Stimulated activated CD4-positive, alpha-beta T cell treated with anti-CD3 and anti-CD28 coated beads, Interleukin-4, amount 100 ng/mL, for 4 hours (primary cell): ENCODE measurements at regions not wholly inside any gene's neighbourhood (a gene's known extent, or its start where the extent isn't known, plus 50 kb on each side); places are given as distances from the start of the nearest gene placed in this dataset.

ENCODE experiments used
- DNase-seq, 2 experiments: peaks; one replicate each; pipeline ENCODE4 v3.0.0-alpha.2; 2020

DNA sequence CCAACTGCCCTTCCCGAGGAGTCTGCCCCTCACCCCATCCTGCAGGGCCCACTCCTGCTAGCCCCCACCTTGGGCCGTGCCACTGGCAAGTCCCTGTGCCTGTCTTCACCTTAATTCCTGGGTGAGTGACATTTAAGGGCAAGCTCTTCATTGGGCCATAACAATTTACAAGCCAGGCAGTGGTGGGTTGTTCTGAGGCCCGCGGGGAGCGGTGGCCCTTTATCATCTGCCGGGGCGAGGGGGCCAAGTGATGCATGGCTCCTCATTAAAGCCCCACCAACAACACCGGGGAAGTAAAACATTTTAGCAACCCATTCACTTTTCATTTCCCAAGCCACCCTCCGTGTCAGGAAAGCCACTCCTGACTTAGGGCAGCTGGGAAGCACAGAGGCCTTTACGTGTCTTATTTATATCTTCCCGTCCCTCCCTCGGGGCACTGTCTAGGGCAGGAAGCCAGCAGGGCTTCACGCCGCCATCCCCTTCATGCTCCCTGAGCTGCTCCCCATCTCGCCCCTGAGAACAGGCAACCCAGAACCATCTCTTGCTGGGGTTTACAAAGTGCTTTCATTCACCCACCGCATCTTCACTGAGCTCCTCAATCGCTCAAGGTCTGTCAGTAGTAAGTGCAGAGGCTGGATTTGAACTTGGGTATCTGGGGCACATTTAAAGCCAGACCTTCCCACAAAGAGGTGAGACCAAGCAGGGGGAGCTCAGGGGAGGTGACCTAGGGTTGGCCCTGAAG lies 55.5 kb upstream of the CCDC167 start:
- DNase-seq = no peak

DNA sequence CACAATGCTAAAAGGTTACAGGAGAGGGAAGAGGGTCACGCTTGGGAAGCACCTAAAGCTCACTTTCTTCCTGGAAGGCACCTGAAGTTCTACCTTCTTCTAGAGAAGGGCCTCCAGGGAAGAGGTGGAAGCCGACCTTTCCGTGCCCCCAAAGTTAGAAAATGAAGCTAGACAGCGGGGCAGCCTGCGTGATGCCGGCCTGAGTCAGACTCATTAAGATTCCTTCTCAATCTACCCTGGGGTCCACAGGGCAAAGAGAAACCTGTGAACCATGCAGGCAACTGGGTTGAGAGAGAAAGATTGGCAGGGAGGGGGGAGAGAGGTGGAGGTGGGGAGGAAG lies 54.8 kb upstream of the CCDC167 start:
- DNase-seq = no peak

GRCh38 chr6:37552267-37552666 lies 52.6 kb upstream of the CCDC167 start:
- DNase-seq = no peak

DNA sequence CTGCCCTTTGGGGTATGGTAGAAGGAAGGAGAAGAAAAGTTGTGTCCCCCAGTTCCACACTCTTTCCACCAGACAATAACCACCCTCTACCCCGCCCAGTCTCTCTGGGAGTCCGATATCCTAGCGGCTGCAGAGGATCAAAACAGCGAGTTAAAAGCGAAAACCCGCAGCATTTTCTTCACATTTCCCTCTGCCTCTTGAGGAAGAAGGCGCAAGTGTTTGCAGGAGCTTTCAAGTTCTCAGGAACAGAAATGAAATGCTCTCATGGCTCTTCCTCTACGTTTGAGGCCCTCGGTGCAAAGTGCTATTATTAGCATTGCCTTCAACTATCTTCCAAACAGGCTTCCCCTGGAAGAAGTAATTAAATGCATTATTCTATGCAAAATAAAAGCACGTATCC lies 52.2 kb upstream of the CCDC167 start:
- DNase-seq = no peak

DNA sequence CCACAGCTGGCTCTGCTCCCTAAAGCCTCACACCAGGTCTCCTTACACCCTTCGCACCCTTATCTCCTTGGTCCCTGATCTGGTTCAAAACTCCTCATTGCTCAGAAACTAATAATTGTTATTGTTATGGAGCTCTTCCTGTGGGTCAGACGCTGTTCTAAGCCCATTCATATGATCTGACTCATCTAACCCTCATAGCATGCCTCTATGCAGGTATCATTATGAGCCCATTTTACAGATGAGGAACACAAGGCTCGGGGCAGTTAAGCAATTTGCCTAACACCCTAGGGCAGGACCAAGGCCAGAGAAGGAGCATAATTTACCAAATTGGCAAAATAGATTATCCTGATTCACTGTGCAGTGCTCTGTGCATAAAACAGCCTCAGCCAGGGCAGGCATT lies 51.8 kb upstream of the CCDC167 start:
- no peak for DNase-seq

- DNase-seq = no peak
These were observed 51.3 kb upstream of the CCDC167 start for GRCh38 chr6:37551002-37551401.

DNA sequence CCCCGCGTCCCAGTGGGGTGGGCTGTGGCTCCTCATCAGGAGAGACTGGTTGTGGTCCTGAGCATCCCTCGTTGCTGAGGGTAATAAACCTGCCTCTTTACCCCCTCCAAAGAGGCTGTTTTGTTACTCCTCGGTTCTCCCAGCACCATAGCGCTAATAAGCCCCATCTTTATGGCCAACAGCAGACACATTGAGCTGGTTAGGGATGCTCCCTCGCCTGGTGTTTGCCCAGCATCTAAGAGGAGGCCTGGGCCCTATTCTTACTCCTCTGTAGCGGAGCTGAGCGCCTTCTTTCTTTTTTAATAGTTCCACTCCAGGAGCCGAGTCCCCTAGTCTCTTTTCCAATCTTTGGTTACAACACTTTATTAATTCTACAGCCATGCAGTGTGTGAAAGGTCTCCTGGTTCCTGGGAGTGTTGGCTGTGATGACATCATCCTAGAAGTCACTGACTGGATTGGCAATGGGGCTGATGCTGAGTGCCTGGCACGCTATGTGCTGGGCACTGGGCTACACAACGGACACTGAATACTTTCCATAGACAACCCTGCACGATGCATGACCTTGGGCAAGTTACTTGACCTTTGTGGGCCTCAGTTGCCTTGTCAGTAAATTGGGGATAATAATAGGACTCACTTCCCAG lies 50.6 kb upstream of the CCDC167 start:
- DNase-seq = no peak

DNA sequence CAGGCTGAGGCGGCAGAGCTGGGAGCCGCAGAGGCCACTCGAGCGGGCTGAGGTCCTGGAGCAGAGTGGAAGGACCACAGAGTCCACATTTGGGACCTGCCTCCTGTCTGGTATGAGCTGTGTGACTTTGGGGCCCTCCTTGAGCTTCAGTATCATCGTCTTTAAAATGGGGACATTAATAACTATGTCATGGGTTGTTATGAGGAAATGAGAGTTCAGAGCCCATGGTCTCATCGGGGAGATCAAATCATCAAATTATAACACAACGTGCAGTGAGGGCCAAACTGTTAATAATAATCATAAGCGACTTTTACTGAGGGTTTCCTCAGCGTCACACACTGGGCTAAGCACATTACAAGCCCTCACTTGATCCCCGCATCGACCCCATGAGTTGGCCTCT lies 49.9 kb upstream of the CCDC167 start:
- no peak for DNase-seq
